ENCODE measurements at regions not wholly inside any gene's neighbourhood (a gene's known extent, or its start where the extent isn't known, plus 50 kb on each side); places are given as distances from the start of the nearest gene placed in this dataset.

DNA sequence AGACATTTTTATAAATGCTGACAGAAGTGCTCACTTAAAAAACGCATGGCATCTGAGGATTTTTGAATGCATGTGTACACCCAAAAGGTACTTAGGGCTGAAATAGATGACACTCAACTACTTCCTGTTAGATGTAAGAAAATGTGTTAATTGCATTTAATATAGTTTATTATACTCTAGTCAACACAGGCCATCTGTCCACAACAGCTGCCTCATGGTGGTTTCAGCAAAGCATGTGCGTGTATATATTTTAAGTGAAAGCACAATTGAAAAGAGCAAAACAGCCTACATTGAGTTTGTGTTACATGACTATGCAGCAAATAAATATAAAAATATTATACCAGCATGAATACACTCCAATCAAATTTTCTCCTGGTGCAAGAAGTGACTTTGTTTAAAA lies 1233.0 kb upstream of the EYS start:
- DNase-seq (ENCODE audit: low spot score) = no peak

DNA sequence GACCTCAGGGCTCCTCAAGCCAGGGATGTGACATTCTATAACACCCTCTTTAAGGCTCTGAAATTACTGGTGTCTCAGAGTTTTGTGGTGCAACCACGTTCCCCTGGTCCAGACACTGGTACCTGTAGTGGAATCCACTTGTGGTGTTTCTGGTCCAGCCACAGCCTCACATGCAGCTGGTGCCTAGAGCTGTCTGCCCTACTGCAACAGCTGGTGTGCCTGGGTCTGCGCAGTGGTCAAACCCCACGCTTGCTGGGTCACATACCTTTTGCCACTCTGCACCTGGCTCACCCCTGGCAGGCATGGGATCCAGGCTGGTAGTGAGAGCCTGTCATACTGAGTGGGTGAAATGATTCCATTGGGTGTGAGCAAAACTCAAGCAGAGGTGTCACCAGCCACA lies 1230.2 kb upstream of the EYS start:
- DNase-seq (ENCODE audit: low spot score) = no peak

DNA sequence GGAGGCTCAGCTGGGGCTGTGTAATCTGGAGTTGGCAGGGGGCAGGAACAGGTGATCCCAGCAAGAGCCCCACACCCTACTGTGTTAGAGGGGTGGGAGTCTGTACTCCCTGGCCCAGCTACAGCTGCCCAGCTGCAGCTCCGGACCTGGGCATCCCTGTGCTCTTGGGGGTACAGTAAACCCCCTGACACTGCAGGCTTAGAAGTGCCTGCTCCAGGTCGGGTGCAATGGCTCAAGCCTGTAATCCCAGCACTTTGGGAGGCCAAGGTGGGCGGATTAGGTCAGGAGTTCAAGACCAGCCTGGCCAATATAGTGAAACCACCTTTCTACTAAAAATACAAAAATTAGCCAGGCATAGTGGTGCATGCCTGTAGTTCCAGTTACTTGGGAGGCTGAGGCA lies 1228.6 kb upstream of the EYS start:
- DNase-seq (ENCODE audit: low spot score) = no peak

DNA sequence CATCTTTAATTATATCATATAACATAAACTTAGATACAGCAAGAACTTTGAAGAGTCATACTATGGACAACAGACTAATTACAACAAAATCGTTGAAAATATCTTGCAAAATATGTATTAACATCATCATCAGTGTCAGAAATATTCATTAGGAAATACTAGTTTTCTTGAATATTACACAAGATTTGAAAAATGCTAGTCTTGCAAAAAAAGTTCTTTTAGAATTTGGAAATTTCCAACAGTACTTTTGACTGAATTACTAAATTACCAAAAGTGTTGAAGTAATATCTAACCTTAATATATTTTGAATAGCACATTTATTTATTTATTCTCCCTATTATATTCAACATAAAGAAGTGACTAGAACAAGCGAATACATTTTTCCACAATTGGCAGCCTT lies 1224.8 kb upstream of the EYS start:
- no peak for DNase-seq (ENCODE audit: low spot score)

DNA sequence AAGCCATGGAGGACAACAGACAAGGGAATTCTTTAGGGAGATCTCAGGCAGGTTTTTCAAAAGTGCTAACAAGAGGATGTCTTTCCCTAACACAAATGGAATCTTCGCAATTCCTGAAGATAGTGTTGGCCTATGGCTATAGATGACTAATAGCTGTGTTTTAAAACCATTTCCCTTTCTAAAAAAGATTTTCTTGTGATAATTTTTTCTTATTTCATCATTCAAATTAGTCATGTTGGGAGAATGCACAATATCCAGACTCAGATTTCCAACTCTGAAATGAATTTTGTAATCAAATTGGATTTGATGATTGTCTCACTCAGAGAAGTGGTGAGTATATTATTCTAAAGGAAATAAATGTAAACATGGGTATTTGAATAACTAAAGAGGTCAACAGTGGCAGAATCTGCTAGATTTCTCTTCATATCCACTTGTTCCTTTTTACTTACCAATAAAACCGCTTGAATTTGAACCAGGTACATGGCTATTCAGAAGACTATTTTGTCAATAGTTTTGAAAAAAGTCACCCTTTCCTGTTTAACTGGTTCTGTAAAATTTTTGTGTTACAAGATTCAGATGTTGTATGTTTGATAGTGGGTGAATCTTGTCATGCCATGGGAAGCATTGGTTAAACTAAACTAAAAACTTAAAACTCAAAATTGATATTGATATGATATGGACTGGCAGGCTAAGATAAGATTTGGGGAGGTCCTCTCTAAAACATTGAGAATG lies 1223.7 kb upstream of the EYS start:
- no peak for DNase-seq (ENCODE audit: low spot score)

DNA sequence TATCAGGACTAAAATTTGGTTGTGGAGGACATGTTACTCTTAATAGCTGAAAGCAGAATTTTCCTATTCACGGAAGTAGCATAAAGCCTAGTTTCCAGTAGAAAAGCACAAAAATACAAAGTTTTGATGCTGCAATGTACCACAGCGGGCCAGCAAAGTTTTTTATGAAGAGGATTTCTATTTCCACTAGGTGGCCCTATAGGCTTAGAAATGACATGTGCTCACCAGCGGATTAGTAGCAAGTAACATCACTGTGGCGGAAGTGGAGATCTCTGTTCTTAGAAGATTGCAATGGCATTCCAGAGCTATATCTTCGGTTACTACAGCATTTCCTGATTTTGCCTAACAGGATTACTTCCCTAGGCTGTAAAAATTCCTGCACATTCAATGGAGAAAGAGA lies 1219.0 kb upstream of the EYS start:
- DNase-seq (ENCODE audit: low spot score) = no peak

DNA sequence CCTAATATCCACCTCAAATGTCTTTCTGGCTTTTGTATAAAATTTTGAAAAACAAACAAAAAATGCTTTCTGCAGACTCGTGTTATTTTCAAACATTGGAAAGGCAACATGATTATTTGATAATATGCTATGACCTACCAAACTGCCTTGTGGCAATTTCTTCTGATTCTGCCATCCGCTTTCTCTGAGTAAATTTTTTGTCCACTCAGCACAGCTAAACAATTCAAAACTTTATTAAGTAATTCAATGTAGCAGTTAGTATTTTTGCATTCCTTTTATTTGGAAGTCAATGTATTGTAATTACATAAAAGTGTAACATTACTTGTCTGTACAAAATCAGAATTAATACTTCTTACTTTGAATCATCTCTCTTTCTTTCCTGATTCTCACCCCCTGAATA lies 1206.6 kb upstream of the EYS start:
- DNase-seq (ENCODE audit: low spot score) = no peak

DNA sequence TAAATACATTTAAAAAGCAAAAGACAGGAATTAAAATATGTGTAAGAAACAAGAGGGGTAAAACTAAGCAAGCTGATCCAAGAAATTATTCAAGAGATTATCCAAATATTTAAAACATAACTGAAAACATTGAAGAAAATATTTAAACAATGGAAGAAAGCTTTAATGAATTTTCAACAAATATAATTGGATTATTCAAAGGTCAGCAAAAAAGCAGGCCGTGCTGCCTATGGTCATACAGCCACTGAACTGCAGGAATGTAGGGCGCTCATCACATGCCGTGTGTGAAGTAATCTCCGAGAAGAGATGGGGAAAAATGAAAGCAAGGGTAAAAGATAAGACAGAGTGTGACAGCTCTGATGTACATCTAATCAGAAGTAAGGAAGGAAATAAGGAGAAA lies 1195.4 kb upstream of the EYS start:
- no peak for DNase-seq (ENCODE audit: low spot score)

DNA sequence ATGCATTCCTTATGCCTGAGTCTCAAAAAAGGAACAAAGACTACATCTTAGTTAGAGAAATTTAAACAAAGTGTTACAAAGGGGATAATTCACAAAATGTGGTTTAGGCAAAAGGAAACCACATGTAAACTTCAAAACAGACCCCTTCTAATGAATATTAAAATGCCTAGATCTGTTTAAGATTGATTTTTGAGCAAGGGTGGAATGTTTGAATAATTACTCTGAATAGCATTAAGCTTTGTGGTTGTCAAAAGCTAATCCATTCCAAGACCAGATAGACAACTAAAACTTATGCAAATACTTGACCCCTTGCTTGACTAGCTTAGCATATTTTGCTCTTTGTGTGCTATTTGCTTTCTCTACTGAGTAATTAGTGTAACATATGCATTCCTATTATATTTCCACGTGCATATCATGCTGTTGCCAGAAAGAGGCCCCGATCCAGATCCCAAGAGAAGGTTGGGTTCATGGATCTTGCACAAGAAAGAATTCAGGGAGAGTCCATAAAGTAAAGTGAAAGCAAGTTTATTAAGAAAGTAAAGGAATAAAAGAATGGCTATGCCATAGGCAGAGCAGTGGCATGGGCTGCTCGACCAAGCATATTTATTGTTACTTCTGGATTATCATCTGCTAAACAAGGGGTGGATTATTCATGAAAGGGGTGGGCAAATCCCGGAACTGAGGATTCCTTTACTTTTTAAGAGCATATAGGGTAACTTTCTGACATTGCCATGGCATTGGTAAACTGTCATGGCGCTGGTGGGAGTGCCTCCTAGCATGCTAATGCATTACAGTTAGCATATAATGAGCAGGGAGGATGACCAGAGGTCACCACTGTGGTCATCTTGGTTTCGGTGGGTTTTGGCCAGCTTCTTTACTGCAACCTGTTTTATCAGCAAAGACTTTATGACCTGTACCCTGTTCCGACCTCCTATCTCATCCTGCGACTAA lies 1193.4 kb upstream of the EYS start:
- no peak for DNase-seq (ENCODE audit: low spot score)

DNA sequence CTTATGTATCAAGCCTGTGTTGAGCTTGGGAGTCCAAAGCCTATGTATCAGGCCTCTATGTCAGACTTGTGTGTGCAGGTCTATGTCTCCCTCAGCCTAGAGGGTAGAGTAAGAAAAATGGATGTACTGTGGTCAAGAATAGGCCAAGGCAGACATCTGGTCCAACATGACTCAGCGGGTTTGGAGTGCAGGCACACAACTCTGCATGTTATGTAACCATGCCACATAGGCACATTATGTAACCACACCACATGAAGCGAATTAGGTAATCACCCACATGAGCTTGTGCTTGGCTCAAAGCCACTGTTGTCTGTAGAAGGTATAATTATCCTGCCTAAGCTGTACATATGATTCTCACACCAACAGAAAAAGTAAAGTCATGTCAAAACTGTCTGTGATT lies 1190.5 kb upstream of the EYS start:
- no peak for DNase-seq (ENCODE audit: low spot score)

DNA sequence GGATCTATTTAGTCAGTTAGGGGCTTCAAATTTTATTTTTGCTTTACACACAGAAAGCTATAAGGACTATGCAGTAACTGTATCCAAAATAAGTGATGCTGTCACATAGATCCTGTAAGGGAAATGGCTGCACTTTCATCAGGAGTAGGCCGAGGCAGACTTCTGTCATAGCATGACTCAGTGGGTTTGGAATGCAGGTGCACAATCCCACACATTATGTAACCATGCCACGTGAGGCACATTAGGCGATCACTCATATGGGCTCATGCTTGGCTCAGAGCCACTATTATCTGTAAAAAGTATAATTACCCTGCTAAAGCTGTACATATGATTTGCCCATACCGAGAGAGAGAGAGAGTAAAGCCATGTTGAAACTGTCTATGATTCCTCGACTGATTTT lies 1189.4 kb upstream of the EYS start:
- DNase-seq (ENCODE audit: low spot score) = no peak

DNA sequence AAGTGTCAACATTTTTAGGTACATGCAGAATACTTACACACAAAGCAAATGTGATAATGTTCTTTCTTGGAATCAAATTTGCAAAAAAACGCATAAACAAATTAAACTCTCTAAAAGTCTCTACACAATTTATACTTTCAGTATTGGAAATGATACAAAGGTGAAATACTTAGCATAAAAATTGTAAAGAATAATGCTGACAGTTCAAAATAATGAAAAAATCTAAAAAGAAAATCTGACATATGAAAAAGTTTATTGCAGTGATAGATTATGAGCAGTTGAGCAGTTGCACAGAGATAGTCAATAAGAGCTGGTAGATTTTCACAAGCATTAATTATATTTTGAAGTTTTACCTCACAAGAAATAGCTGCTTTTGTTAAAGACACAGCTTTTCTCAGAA lies 1176.4 kb upstream of the EYS start:
- DNase-seq (ENCODE audit: low spot score) = no peak

DNA sequence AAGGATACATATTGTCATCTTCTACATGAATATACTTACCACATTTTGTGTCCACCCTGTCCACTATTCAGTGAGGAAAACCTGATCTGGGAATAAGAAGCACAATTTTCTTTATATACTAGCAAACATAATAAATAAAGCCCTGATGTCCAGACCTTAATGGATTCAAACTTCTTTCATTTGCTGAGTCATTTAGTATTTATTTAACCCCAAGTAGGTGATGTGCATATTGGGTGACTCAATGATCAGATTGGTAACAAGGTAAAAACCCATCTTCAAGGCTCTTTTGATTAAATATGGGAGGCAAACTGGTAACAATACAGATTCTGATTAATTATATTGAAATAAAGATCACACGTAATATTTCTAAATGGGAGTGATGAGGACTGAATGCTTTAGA lies 1159.8 kb upstream of the EYS start:
- no peak for DNase-seq (ENCODE audit: low spot score)

DNA sequence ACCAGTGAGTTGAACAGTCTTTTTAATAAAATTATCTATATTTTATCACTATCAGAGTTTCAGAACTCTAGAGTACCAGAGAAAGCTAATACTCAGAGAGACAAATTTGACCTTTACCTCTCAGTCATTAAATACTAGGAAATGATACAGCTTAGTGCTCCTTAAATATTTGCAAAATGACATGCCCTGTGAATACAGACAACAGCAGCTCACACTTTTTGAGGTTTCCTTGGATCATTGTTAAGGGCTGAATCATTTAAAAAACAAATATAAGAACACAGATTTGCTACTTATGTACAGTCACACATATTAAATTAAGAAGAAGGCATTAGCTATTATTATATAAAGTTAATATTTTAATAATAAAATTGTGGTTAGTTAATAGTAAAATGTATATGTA lies 1158.7 kb upstream of the EYS start:
- no peak for DNase-seq (ENCODE audit: low spot score)

DNA sequence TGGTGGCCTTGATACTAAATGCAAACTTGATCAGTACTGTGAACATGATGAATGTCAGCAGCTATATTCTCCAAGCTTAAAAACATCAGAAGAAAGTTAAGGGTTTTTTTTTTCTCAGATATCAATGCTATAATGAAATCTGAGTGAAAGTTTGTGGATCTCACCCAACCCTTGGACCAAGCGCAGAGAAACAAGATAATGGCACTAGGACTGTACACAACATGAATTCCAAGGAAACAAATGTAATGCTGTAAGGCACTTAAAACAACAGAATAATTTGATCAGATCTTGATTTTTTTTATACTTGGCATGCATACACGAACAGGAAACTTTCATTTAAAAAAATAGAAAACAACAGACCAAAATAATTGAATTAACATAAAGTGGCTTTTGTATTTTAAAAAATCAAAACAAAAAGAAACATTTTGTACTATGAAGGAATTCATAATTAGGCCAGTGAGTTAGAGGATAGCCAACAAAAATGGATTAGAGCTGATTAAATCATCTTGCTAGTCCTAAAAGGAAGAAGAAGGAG lies 1154.0 kb upstream of the EYS start:
- no peak for DNase-seq (ENCODE audit: low spot score)

DNA sequence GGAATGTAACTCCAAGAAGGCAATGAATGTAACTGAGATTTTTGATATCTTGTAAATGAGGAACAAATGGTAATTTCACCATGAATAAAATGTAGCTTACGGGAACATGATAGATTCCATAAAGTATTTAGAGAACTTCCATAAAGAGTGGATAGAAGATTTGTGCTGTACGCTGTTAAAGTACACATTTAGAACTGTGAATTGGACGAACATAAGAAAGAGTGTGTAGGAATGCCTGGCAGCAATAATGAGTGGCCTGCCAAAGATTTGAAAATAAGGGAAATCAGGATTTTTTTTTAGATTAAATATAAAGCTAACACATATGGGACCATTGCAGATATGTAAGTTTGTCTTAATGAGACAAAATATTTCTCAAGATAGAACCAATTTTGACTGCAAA lies 1153.3 kb upstream of the EYS start:
- no peak for DNase-seq (ENCODE audit: low spot score)

DNA sequence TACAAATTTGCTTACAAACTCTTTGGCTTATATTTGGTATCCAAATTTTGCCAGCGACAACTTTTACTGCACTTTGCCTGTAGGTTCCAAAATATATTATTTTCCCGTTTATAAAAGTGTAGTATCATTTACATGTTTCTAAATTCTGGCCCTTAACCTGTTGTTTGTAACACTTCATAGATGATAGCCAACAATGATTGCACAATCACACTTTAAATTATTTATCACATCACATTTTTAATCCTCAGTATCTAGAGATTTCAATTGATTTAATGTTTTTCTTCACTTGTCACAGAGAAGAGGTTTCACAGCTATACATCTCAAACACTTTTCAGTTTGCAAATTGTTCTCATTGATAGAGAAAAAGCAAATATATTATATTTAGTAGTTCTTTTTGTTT lies 1151.2 kb upstream of the EYS start:
- no peak for DNase-seq (ENCODE audit: low spot score)

DNA sequence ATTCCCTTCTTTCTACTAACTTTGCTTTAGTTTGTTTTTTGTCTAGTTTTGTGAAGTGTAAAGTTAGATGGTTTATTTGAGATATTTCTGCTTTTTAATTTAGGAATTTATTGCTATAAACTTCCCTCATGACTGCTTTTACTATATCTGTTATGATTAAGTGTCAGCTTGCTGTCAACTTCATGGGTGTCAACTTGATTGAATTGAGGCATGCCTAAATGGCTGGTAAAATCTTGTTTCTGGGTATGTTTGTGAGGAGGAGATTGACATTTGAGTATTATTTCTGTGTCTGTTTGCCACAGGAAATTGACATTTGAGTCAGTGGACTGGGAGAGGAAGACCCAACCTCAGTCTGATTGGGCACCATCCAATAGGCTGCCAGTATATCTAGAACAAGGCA lies 1147.0 kb upstream of the EYS start:
- no peak for DNase-seq (ENCODE audit: low spot score)

DNA sequence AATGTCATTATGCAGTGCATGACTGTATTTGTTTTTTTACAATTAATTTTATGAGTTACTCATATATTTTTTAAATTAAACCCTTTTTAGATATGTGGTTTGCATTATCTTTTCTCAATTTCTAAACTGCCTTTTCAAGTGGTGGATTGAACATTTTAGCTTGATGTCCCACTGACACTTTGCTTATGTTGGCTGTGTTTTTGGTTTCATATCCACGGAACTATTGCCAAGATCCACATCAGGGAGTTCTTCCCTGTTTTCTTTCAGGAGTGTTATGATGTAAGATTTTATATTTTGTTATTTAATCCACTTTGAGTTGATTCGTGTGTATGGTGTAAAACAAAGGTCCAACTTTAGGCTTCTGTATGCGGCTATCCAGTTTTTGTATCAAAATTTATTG lies 1144.9 kb upstream of the EYS start:
- DNase-seq (ENCODE audit: low spot score) = no peak

DNA sequence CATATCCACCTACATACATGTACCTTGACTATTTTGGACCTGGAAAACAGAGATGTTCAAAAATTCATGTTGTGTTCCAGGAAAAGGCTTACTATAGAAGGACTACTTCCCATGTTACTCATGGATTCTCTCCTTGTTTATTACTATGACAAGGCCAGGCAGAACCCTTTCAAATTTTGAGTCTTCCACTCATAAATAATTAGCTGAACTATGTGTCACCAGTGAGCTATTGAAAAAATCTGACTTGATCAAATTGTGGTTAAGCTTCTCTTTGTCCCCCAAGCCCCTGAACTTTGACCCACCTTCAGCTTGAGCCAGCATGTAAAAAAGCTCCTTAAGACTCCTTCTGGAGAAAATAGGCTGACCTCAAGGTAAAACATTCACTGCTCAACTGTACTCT lies 1142.8 kb upstream of the EYS start:
- no peak for DNase-seq (ENCODE audit: low spot score)

DNA sequence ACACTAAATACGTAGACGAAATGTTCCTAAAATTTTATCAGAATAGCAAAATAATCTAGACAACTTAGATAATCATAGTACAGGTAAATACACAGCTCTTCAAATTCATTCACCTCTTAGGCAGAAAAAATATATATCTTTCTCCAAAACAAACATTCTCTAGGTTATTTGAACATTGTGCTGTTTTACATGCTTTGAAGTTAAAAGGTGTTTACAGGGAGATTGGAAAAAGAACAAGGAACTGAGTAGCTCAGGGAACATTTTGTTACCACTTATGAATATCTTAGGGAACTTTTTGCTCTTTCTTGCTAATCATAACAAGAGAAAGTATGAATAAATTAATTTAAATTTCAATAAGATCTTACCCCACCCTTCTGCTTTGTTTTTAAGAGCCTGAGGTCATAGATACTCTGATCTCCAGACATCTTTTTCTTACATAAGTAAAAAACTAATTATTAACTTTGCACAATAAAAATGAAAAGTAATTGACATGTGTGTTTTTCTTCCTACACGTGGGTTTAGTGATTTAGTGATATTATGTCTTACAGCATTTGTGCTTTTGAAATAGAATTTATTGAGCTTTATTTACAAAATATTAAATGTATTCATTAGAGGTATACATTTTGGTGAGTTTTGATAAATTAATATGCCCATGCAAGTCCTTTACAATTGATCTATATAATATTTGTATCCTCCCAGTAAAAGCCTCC lies 1141.4 kb upstream of the EYS start:
- no peak for DNase-seq (ENCODE audit: low spot score)

DNA sequence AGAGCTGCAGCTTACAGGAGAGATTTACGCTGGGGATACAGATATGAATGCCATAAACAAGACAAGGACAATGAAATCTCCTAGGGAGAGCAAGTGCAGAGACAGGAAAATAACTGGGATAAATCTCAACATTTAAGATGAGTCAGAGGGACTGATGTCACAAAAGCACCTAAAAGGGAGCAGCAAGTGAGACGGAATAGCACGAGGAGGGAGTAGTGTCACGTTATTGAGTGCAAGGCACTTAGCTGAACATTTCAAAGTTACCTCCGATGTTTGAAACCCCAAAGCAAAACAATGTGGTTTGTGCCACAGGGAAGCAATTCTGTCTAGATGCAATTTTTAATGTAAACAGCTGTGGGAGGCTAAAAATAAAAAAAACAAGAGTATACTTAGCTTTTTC lies 1131.7 kb upstream of the EYS start:
- no peak for DNase-seq (ENCODE audit: low spot score)

DNA sequence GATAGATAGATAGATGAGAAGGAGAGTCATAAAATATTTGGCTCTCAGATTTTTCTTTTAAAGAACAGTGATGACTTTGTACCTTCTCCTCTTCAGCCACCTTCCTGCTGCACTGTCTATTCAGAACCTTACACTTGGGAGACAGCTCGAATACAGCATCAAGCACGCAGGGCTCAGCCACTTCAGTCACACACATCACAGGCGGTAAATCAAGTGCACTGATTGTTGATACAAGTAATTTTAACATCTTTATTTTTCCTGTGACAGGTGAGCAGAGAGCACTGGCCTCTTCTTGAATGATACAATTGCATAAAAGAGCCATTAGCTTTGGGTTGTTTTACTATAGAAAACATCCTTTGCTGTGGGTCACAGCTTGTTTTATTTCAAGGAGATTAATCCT lies 1118.5 kb upstream of the EYS start:
- DNase-seq (ENCODE audit: low spot score) = no peak
